ENCODE measurements at regions not wholly inside any gene's neighbourhood (a gene's known extent, or its start where the extent isn't known, plus 50 kb on each side); places are given as distances from the start of the nearest gene placed in this dataset.
A peak's percentile ranks its signal among the peaks of the same experiment; 100 is the strongest.

- POLR2A ChIA-PET: no interaction called here
- CTCF ChIA-PET: no interaction called here
These were observed 189.6 kb upstream of the MAN1A1 start for GRCh38 chr6:119539066-119539746.

DNA sequence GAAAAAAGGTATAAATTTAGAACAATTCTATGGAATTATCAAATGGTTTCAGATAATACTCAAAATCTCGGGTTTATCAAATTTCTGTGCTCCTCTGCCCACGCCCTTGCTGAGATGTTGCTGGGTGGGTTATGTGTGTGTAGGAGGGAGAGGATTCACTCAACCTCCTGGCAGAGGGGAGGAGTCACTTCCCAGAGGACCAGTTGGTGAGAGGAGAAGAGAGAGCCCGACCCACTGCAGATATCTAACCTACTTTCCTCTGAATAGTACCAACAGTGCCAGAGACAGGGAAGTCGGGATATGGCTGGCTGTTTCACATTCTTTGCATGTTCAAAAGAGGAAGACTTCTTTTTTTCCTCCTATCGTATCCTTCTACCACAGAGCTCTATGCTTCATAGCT, 187.1 kb upstream of the MAN1A1 start:
- CTCF ChIA-PET: no interaction called here
- Mint-ChIP-seq H3K4me3 (no peak overlapping the region), H3K9me3 (no peaks in the 10 kb centered on the region), H3K27me3 (no peaks in the 10 kb centered on the region), H3K36me3 (ENCODE audit: low read depth) (no peaks in the 10 kb centered on the region), H3K27ac (no peak overlapping the region), H3K4me1 (peaks cover 20% of the 10 kb centered on the region)
- TF ChIP-seq CTCF (IDR thresholded peaks at IDR 0.05): no peak
- DNase-seq (no peak), ATAC-seq (ENCODE audit: low read depth) (no peak)
- POLR2A ChIA-PET: no interaction called here
- intact Hi-C loops (cut with micrococcal nuclease): no loop called here

More at GRCh38 chr6:119539066-119539746, 189.6 kb upstream of the MAN1A1 start:
- no peak overlapping the region for H3K4me3 Mint-ChIP-seq
- ATAC-seq (ENCODE audit: low read depth) (no peak), DNase-seq (no peak)
- H3K36me3 Mint-ChIP-seq (ENCODE audit: low read depth): no peaks in the 10 kb centered on the region
- no peak for TF ChIP-seq CTCF (IDR thresholded peaks at IDR 0.05)
- H3K4me1 Mint-ChIP-seq: peaks cover 7% of the 10 kb centered on the region
- H3K27ac Mint-ChIP-seq: no peak overlapping the region
- intact Hi-C loops (cut with micrococcal nuclease): no loop called here
- no peaks in the 10 kb centered on the region for H3K9me3 Mint-ChIP-seq
- no peaks in the 10 kb centered on the region for H3K27me3 Mint-ChIP-seq

- ChIA-PET POLR2A (no interaction called here), CTCF (no interaction called here)
- Mint-ChIP-seq H3K4me1 (peaks cover 20% of the 10 kb centered on the region), H3K9me3 (no peaks in the 10 kb centered on the region), H3K27me3 (no peaks in the 10 kb centered on the region), H3K4me3 (no peak overlapping the region), H3K36me3 (ENCODE audit: low read depth) (no peaks in the 10 kb centered on the region), H3K27ac (no peak overlapping the region)
- DNase-seq (no peak), ATAC-seq (ENCODE audit: low read depth) (no peak)
- TF ChIP-seq CTCF (IDR thresholded peaks at IDR 0.05): no peak
- intact Hi-C loops (cut with micrococcal nuclease): no loop called here
These were observed 185.8 kb upstream of the MAN1A1 start for GRCh38 chr6:119535332-119535731.

DNA sequence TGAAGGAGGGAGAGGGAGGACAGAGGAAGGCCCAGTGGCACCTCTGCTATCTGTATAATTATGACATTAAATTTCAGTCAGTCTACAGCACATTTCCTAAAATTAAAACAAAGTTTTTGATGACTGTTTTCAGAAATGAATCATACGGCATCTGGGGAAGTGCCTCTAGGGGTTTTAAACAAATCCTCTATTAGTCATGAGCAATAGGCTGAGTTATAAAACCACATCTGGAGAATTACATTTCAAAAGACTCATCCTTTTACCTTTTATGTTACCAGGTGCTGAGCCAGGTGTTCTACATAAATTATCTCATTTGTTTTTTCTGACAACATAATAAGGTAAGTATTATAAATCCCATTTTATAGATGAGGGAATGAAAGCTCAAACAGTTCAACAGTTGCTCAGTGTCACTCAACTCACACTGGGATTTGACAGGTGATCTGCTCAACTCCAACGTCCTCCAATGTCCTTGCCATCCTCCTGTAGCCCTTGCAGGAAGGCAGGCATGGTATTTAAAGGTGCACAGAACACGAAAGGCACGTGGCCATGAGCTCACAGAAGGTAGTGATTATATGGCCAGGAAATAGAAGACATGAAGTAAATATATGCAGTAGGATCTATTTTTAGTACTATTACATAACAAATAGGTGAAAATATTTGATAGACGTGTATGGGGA, 184.2 kb upstream of the MAN1A1 start:
- H3K4me1 Mint-ChIP-seq: peaks cover 20% of the 10 kb centered on the region
- ATAC-seq (ENCODE audit: low read depth): peak; percentile 84
- H3K36me3 Mint-ChIP-seq (ENCODE audit: low read depth): no peaks in the 10 kb centered on the region
- H3K27me3 Mint-ChIP-seq: no peaks in the 10 kb centered on the region
- peak overlapping the region; percentile 30 for H3K4me3 Mint-ChIP-seq
- CTCF ChIA-PET: no interaction called here
- POLR2A ChIA-PET: no interaction called here
- intact Hi-C loops (cut with micrococcal nuclease): loop anchor here (2.0 kb wide), 2 partner anchors 139 to 185 kb away; partner anchors contain the start of gene MAN1A1
- peak overlapping the region; percentile 76 for H3K27ac Mint-ChIP-seq
- H3K9me3 Mint-ChIP-seq: no peaks in the 10 kb centered on the region
- no peak for DNase-seq
- no peak for TF ChIP-seq CTCF (IDR thresholded peaks at IDR 0.05)

DNA sequence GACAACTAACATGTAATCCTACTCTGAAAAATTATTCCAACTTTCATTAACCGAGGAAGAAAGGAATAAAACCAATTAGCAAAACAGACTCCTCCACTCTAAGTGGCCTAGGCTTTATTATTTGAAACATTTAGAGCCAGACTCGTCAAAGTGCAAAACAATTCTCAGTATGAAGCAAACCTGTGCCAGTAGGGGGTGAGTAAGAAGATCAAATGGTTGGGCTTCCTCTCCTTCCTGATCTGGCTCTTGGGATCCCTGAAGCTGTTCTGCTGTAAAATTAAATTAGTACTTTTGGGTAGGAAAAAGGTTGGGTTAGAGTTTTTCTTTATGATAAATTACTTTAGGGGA, 177.6 kb upstream of the MAN1A1 start:
- no peaks in the 10 kb centered on the region for H3K9me3 Mint-ChIP-seq
- no peak overlapping the region for H3K4me3 Mint-ChIP-seq
- ChIA-PET CTCF (no interaction called here), POLR2A (no interaction called here)
- DNase-seq (no peak), ATAC-seq (ENCODE audit: low read depth) (no peak)
- no peak for TF ChIP-seq CTCF (IDR thresholded peaks at IDR 0.05)
- intact Hi-C loops (cut with micrococcal nuclease): no loop called here
- H3K4me1 Mint-ChIP-seq: peaks cover 4% of the 10 kb centered on the region
- peaks cover 3% of the 10 kb centered on the region for H3K27me3 Mint-ChIP-seq
- no peak overlapping the region for H3K27ac Mint-ChIP-seq
- no peaks in the 10 kb centered on the region for H3K36me3 Mint-ChIP-seq (ENCODE audit: low read depth)
